Endothelial cell of umbilical vein (primary cell): ENCODE measurements at regions not wholly inside any gene's neighbourhood (a gene's known extent, or its start where the extent isn't known, plus 50 kb on each side); places are given as distances from the start of the nearest gene placed in this dataset.

Experiments used
- CTCF ChIP-seq, 2 donors: IDR thresholded peaks; 1 replicate in 1 of 2; 2 replicates in 1 of 2; pipeline ENCODE4 v1.5.1; 2011; ENCODE audit warnings: low read length in 2 of 2, mild to moderate bottlenecking in 2 of 2, moderate library complexity in 2 of 2, control low read depth in 1 of 2, inconsistent platforms in 1 of 2, low read depth in 1 of 2; ENCODE audit not compliant: insufficient read depth in 1 of 2; ENCODE audit errors: extremely low read depth in 1 of 2
- EZH2 ChIP-seq: IDR thresholded peaks from 2 replicates; pipeline ENCODE4 v1.6.1; 2012; ENCODE audit warnings: borderline replicate concordance, low read depth, mild to moderate bottlenecking, moderate library complexity, low read length, inconsistent platforms; ENCODE audit not compliant: severe bottlenecking
- FOS ChIP-seq: IDR thresholded peaks from 2 replicates; pipeline ENCODE4 v1.6.1; 2011; ENCODE audit warnings: mild to moderate bottlenecking, low read length, moderate library complexity, borderline replicate concordance; ENCODE audit not compliant: insufficient read depth
- JUN ChIP-seq: IDR thresholded peaks from 2 replicates; pipeline ENCODE4 v1.6.1; 2011; ENCODE audit warnings: borderline replicate concordance, low read depth; ENCODE audit not compliant: insufficient read length, insufficient read depth
- MYC ChIP-seq: IDR thresholded peaks from one replicate; pipeline ENCODE4 v1.6.1; 2011; ENCODE audit warnings: mild to moderate bottlenecking, low read depth, low read length
- POLR2A ChIP-seq: IDR thresholded peaks from 2 replicates; pipeline ENCODE4 v1.6.1; 2012; ENCODE audit warnings: low read depth, mild to moderate bottlenecking, control low read depth, low read length
- POLR2AphosphoS5 ChIP-seq: IDR thresholded peaks from 2 replicates; pipeline ENCODE4 v1.6.1; 2012; ENCODE audit warnings: low read depth, mild to moderate bottlenecking, control low read depth, low read length, moderate library complexity; ENCODE audit not compliant: insufficient read depth
- TF ChIP-seq, protein P1 (sequence below): IDR thresholded peaks from 2 replicates; pipeline ENCODE4 v1.6.1; 2011; ENCODE audit not compliant: insufficient read depth, insufficient read length

DNA sequence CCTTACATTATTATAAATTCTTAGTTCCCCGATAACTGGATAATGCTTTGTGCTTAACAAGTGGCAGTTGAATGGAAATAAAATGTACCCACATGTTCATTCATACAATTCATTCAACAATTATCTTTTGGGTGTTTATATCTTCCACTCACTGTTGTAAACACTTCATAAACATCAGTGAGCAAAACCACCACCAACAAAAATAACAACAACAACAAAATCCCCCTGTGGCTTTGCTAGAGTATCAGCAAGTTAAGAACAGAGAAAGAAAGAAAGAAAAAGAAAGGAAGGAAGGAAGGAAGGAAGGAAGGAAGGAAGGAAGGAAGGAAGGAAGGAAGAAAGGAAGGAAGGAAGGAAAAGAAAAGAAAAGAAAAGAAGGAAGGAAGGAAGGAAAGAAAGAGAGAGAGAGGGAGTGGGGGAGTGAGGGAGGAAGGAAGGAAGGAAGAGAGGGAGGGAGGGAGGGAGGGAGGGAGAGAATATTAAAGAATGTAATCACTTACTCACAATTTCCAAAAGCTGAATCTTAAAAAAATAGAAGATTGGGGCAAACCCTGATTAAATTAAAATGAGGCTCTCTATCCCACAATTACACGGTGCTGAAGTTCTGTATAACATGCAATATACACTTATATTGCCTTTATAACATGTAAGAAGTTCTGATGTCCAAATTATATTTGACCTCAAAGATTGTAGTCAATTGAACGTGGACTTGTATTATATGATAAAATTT lies 2238.8 kb downstream of the LRRC4C start:
- no peak for TF ChIP-seq POLR2A
- TF ChIP-seq CTCF (IDR thresholded peaks at IDR 0.05; ENCODE audit: extremely low read depth in 1 of 2, insufficient read depth in 1 of 2, low read depth in 1 of 2, low read length in 2 of 2): no peak
- no peak for TF ChIP-seq EZH2
- no peak for TF ChIP-seq JUN
- TF ChIP-seq POLR2AphosphoS5: no peak
- TF ChIP-seq MYC: no peak
- TF ChIP-seq FOS: no peak
- TF ChIP-seq, protein P1, sequence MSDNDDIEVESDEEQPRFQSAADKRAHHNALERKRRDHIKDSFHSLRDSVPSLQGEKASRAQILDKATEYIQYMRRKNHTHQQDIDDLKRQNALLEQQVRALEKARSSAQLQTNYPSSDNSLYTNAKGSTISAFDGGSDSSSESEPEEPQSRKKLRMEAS: no peak
